ENCODE measurements at regions not wholly inside any gene's neighbourhood (a gene's known extent, or its start where the extent isn't known, plus 50 kb on each side); places are given as distances from the start of the nearest gene placed in this dataset.

- TF ChIP-seq CTCF (conservative IDR thresholded peaks at IDR 0.05; ENCODE audit: control insufficient read depth, insufficient read depth, low read depth, low read length), result no peak
- no peak overlapping the region for H3K4me3 ChIP-seq (ENCODE audit: control insufficient read depth, low read depth, low read length)
- DNase-seq (ENCODE audit: low read depth), result peak; percentile 28
Observed at GRCh38 chr2:119066272-119066804, 92.2 kb downstream of the C1QL2 start.

- H3K4me3 ChIP-seq (ENCODE audit: control insufficient read depth, low read depth, low read length), result no peak overlapping the region
- no peak for DNase-seq (ENCODE audit: low read depth)
- no peak for TF ChIP-seq CTCF (conservative IDR thresholded peaks at IDR 0.05; ENCODE audit: control insufficient read depth, insufficient read depth, low read depth, low read length)
Observed at GRCh38 chr2:119065146-119065545, 93.4 kb downstream of the C1QL2 start.

GRCh38 chr2:119064567-119064966, 94.0 kb downstream of the C1QL2 start:
- H3K4me3 ChIP-seq (ENCODE audit: control insufficient read depth, low read depth, low read length), result no peak overlapping the region
- peak; percentile 5 for DNase-seq (ENCODE audit: low read depth)
- no peak for TF ChIP-seq CTCF (conservative IDR thresholded peaks at IDR 0.05; ENCODE audit: control insufficient read depth, insufficient read depth, low read depth, low read length)

GRCh38 chr2:119063177-119063576, 95.4 kb downstream of the C1QL2 start:
- no peak for TF ChIP-seq CTCF (conservative IDR thresholded peaks at IDR 0.05; ENCODE audit: control insufficient read depth, insufficient read depth, low read depth, low read length)
- DNase-seq (ENCODE audit: low read depth), result no peak

GRCh38 chr2:119062652-119063051, 95.9 kb downstream of the C1QL2 start:
- TF ChIP-seq CTCF (conservative IDR thresholded peaks at IDR 0.05; ENCODE audit: control insufficient read depth, insufficient read depth, low read depth, low read length), result no peak
- H3K4me3 ChIP-seq (ENCODE audit: control insufficient read depth, low read depth, low read length), result no peak overlapping the region
- no peak for DNase-seq (ENCODE audit: low read depth)

More at GRCh38 chr2:119063177-119063576, 95.4 kb downstream of the C1QL2 start:
- no peak overlapping the region for H3K4me3 ChIP-seq (ENCODE audit: control insufficient read depth, low read depth, low read length)

GRCh38 chr2:119062179-119062578, 96.4 kb downstream of the C1QL2 start:
- DNase-seq (ENCODE audit: low read depth), result no peak
- H3K4me3 ChIP-seq (ENCODE audit: control insufficient read depth, low read depth, low read length), result no peak overlapping the region
- no peak for TF ChIP-seq CTCF (conservative IDR thresholded peaks at IDR 0.05; ENCODE audit: control insufficient read depth, insufficient read depth, low read depth, low read length)

GRCh38 chr2:119059940-119060339, 98.6 kb downstream of the C1QL2 start:
- H3K4me3 ChIP-seq (ENCODE audit: control insufficient read depth, low read depth, low read length), result no peak overlapping the region
- TF ChIP-seq CTCF (conservative IDR thresholded peaks at IDR 0.05; ENCODE audit: control insufficient read depth, insufficient read depth, low read depth, low read length), result no peak
- no peak for DNase-seq (ENCODE audit: low read depth)
